ENCODE measurements at regions not wholly inside any gene's neighbourhood (a gene's known extent, or its start where the extent isn't known, plus 50 kb on each side); places are given as distances from the start of the nearest gene placed in this dataset.

- DNase-seq (ENCODE audit: low spot score), result peak; percentile 3
These were observed 53.0 kb upstream of the ANKEF1 start for GRCh38 chr20:9981829-9982228.

- peak; percentile 75 for DNase-seq (ENCODE audit: low spot score)
These were observed 56.3 kb upstream of the ANKEF1 start for GRCh38 chr20:9978397-9979004.

GRCh38 chr20:9977629-9978028, 57.2 kb upstream of the ANKEF1 start:
- peak; percentile 40 for DNase-seq (ENCODE audit: low spot score)

GRCh38 chr20:9974324-9974723, 60.5 kb upstream of the ANKEF1 start:
- no peak for DNase-seq (ENCODE audit: low spot score)

- DNase-seq (ENCODE audit: low spot score), result no peak
These were observed 63.0 kb upstream of the ANKEF1 start for GRCh38 chr20:9971746-9972145.

- DNase-seq (ENCODE audit: low spot score), result no peak
These were observed 65.2 kb upstream of the ANKEF1 start for GRCh38 chr20:9969626-9970025.

GRCh38 chr20:9968015-9968414, 66.8 kb upstream of the ANKEF1 start:
- no peak for DNase-seq (ENCODE audit: low spot score)

- peak; percentile 19 for DNase-seq (ENCODE audit: low spot score)
These were observed 67.8 kb upstream of the ANKEF1 start for GRCh38 chr20:9966966-9967365.

- no peak for DNase-seq (ENCODE audit: low spot score)
These were observed 71.8 kb upstream of the ANKEF1 start for GRCh38 chr20:9963029-9963428.

- DNase-seq (ENCODE audit: low spot score), result no peak
These were observed 76.1 kb upstream of the ANKEF1 start for GRCh38 chr20:9958693-9959092.

- no peak for DNase-seq (ENCODE audit: low spot score)
These were observed 79.1 kb upstream of the ANKEF1 start for GRCh38 chr20:9955646-9956045.

- no peak for DNase-seq (ENCODE audit: low spot score)
These were observed 85.2 kb upstream of the ANKEF1 start for GRCh38 chr20:9949563-9949962.

GRCh38 chr20:9945408-9945807, 89.4 kb upstream of the ANKEF1 start:
- DNase-seq (ENCODE audit: low spot score), result peak; percentile 39

GRCh38 chr20:9942736-9943135, 92.1 kb upstream of the ANKEF1 start:
- DNase-seq (ENCODE audit: low spot score), result no peak

GRCh38 chr20:9940329-9940728, 94.5 kb upstream of the ANKEF1 start:
- DNase-seq (ENCODE audit: low spot score), result no peak

GRCh38 chr20:9939231-9939630, 95.6 kb upstream of the ANKEF1 start:
- no peak for DNase-seq (ENCODE audit: low spot score)

GRCh38 chr20:9935285-9935684, 96.4 kb upstream of the PAK5 start:
- DNase-seq (ENCODE audit: low spot score), result no peak

- no peak for DNase-seq (ENCODE audit: low spot score)
These were observed 91.3 kb upstream of the PAK5 start for GRCh38 chr20:9930142-9930541.

- no peak for DNase-seq (ENCODE audit: low spot score)
These were observed 90.1 kb upstream of the PAK5 start for GRCh38 chr20:9928955-9929354.

GRCh38 chr20:9928281-9928737, 89.4 kb upstream of the PAK5 start:
- DNase-seq (ENCODE audit: low spot score), result no peak

GRCh38 chr20:9927224-9927623, 88.3 kb upstream of the PAK5 start:
- peak; percentile 22 for DNase-seq (ENCODE audit: low spot score)

- DNase-seq (ENCODE audit: low spot score), result peak; percentile 23
These were observed 87.6 kb upstream of the PAK5 start for GRCh38 chr20:9926476-9926875.

- no peak for DNase-seq (ENCODE audit: low spot score)
These were observed 87.1 kb upstream of the PAK5 start for GRCh38 chr20:9926007-9926406.

GRCh38 chr20:9923648-9924047, 84.8 kb upstream of the PAK5 start:
- DNase-seq (ENCODE audit: low spot score), result no peak
